Activated T-helper 2 cell treated with anti-CD3 and anti-CD28 coated beads, Interferon-gamma antibody, Interleukin-2, Interleukin-4, amounts not matched to agents 10 μg/mL and 5 μg/mL and 100 μg/mL, durations not matched to agents 14 hours and 24 hours and 36 hours (primary cell): ENCODE measurements at regions not wholly inside any gene's neighbourhood (a gene's known extent, or its start where the extent isn't known, plus 50 kb on each side); places are given as distances from the start of the nearest gene placed in this dataset.
"Not testable (repeated sequence)": the region's sequence is repeated elsewhere in the genome, so short reads cannot be mapped to it uniquely, and the experiment has no call there.

ENCODE experiments used
- DNase-seq: peaks from one replicate; pipeline ENCODE4 v3.0.0; 2021; ENCODE audit warnings: low spot score
- H3K27ac Mint-ChIP-seq: one replicate; pipeline ENCODE4 v1.8.0; 2021; ENCODE audit warnings: mixed read lengths
- H3K27me3 Mint-ChIP-seq: one replicate; pipeline ENCODE4 v1.8.0; 2021; ENCODE audit warnings: low read depth, mixed read lengths
- H3K36me3 Mint-ChIP-seq: one replicate; pipeline ENCODE4 v1.8.0; 2021; ENCODE audit warnings: low read depth, mixed read lengths
- H3K4me1 Mint-ChIP-seq: one replicate; pipeline ENCODE4 v1.8.0; 2021; ENCODE audit warnings: low read depth, mixed read lengths
- H3K4me3 Mint-ChIP-seq: one replicate; pipeline ENCODE4 v1.8.0; 2021; ENCODE audit warnings: low read depth, mild to moderate bottlenecking, moderate library complexity, mixed read lengths
- H3K9me3 Mint-ChIP-seq: one replicate; pipeline ENCODE4 v1.8.0; 2021; ENCODE audit warnings: mixed read lengths
- intact Hi-C: fragments of 100-400 bp; cut with micrococcal nuclease; formaldehyde crosslinking; loops from one replicate; pipeline ENCODE4 v1.15.1; 2023

- no peak overlapping the region for H3K4me3 Mint-ChIP-seq
- H3K27me3 Mint-ChIP-seq = no peaks in the 10 kb centered on the region
- H3K36me3 Mint-ChIP-seq = no peaks in the 10 kb centered on the region
- no peaks in the 10 kb centered on the region for H3K4me1 Mint-ChIP-seq
- H3K9me3 Mint-ChIP-seq = no peaks in the 10 kb centered on the region
- H3K27ac Mint-ChIP-seq = no peak overlapping the region
- intact Hi-C loops = no loop called here
- DNase-seq = no peak
These were observed 846.6 kb downstream of the MCTP2 start for GRCh38 chr15:95078003-95078402.

- H3K9me3 Mint-ChIP-seq, H3K4me3 Mint-ChIP-seq, H3K36me3 Mint-ChIP-seq, H3K27me3 Mint-ChIP-seq, H3K4me1 Mint-ChIP-seq, H3K27ac Mint-ChIP-seq, DNase-seq, intact Hi-C loops: not testable (repeated sequence)
These were observed 848.9 kb downstream of the MCTP2 start for GRCh38 chr15:95080228-95080627.

GRCh38 chr15:95085056-95085455, 853.7 kb downstream of the MCTP2 start:
- Mint-ChIP-seq H3K27ac (no peak overlapping the region), H3K9me3 (no peaks in the 10 kb centered on the region), H3K36me3 (no peaks in the 10 kb centered on the region), H3K4me3 (no peak overlapping the region), H3K27me3 (no peaks in the 10 kb centered on the region), H3K4me1 (no peaks in the 10 kb centered on the region)
- no peak for DNase-seq
- intact Hi-C loops = no loop called here

- H3K4me3 Mint-ChIP-seq = no peak overlapping the region
- no peaks in the 10 kb centered on the region for H3K9me3 Mint-ChIP-seq
- no peaks in the 10 kb centered on the region for H3K27me3 Mint-ChIP-seq
- H3K27ac Mint-ChIP-seq = no peak overlapping the region
- no peak for DNase-seq
- intact Hi-C loops = no loop called here
- H3K4me1 Mint-ChIP-seq = no peaks in the 10 kb centered on the region
- H3K36me3 Mint-ChIP-seq = no peaks in the 10 kb centered on the region
These were observed 855.3 kb downstream of the MCTP2 start for GRCh38 chr15:95086531-95087252.

GRCh38 chr15:95087253-95087609, 855.9 kb downstream of the MCTP2 start:
- H3K27ac Mint-ChIP-seq = no peak overlapping the region
- intact Hi-C loops = no loop called here
- H3K4me1 Mint-ChIP-seq = no peaks in the 10 kb centered on the region

GRCh38 chr15:95091444-95091843, 860.1 kb downstream of the MCTP2 start:
- intact Hi-C loops = no loop called here
- DNase-seq = no peak
- Mint-ChIP-seq H3K36me3 (no peaks in the 10 kb centered on the region), H3K4me1 (no peaks in the 10 kb centered on the region), H3K27ac (no peak overlapping the region), H3K27me3 (no peaks in the 10 kb centered on the region), H3K9me3 (no peaks in the 10 kb centered on the region), H3K4me3 (no peak overlapping the region)

More at GRCh38 chr15:95087253-95087609, 855.9 kb downstream of the MCTP2 start:
- no peaks in the 10 kb centered on the region for H3K27me3 Mint-ChIP-seq
- no peaks in the 10 kb centered on the region for H3K9me3 Mint-ChIP-seq
- no peak overlapping the region for H3K4me3 Mint-ChIP-seq
- no peaks in the 10 kb centered on the region for H3K36me3 Mint-ChIP-seq
- no peak for DNase-seq

- Mint-ChIP-seq H3K4me1 (no peaks in the 10 kb centered on the region), H3K36me3 (no peaks in the 10 kb centered on the region), H3K9me3 (no peaks in the 10 kb centered on the region), H3K4me3 (no peak overlapping the region), H3K27ac (no peak overlapping the region), H3K27me3 (no peaks in the 10 kb centered on the region)
- no peak for DNase-seq
- intact Hi-C loops = no loop called here
These were observed 863.9 kb downstream of the MCTP2 start for GRCh38 chr15:95095250-95095649.

GRCh38 chr15:95096651-95097050, 865.3 kb downstream of the MCTP2 start:
- H3K27ac Mint-ChIP-seq = no peak overlapping the region
- DNase-seq = no peak
- H3K9me3 Mint-ChIP-seq = no peaks in the 10 kb centered on the region
- intact Hi-C loops = no loop called here
- H3K4me3 Mint-ChIP-seq = no peak overlapping the region
- H3K36me3 Mint-ChIP-seq = no peaks in the 10 kb centered on the region
- H3K27me3 Mint-ChIP-seq = no peaks in the 10 kb centered on the region
- no peaks in the 10 kb centered on the region for H3K4me1 Mint-ChIP-seq

- H3K36me3 Mint-ChIP-seq = no peaks in the 10 kb centered on the region
- intact Hi-C loops = no loop called here
- H3K9me3 Mint-ChIP-seq = no peaks in the 10 kb centered on the region
- H3K4me3 Mint-ChIP-seq = no peak overlapping the region
- H3K27me3 Mint-ChIP-seq = no peaks in the 10 kb centered on the region
- DNase-seq = no peak
- H3K4me1 Mint-ChIP-seq = no peaks in the 10 kb centered on the region
- H3K27ac Mint-ChIP-seq = no peak overlapping the region
These were observed 866.0 kb downstream of the MCTP2 start for GRCh38 chr15:95097361-95097760.

GRCh38 chr15:95105229-95105628, 873.9 kb downstream of the MCTP2 start:
- no peaks in the 10 kb centered on the region for H3K9me3 Mint-ChIP-seq
- no peak for DNase-seq
- no peak overlapping the region for H3K4me3 Mint-ChIP-seq
- intact Hi-C loops = no loop called here
- no peaks in the 10 kb centered on the region for H3K4me1 Mint-ChIP-seq
- no peak overlapping the region for H3K27ac Mint-ChIP-seq
- H3K36me3 Mint-ChIP-seq = no peaks in the 10 kb centered on the region
- H3K27me3 Mint-ChIP-seq = no peaks in the 10 kb centered on the region

- H3K4me1 Mint-ChIP-seq = no peaks in the 10 kb centered on the region
- DNase-seq = no peak
- no peak overlapping the region for H3K27ac Mint-ChIP-seq
- no peaks in the 10 kb centered on the region for H3K9me3 Mint-ChIP-seq
- H3K27me3 Mint-ChIP-seq = no peaks in the 10 kb centered on the region
- intact Hi-C loops = no loop called here
- H3K36me3 Mint-ChIP-seq = no peaks in the 10 kb centered on the region
- no peak overlapping the region for H3K4me3 Mint-ChIP-seq
These were observed 875.4 kb downstream of the MCTP2 start for GRCh38 chr15:95106801-95107200.

- Mint-ChIP-seq H3K36me3 (no peaks in the 10 kb centered on the region), H3K4me1 (no peaks in the 10 kb centered on the region), H3K9me3 (no peaks in the 10 kb centered on the region), H3K27me3 (no peaks in the 10 kb centered on the region), H3K4me3 (no peak overlapping the region), H3K27ac (no peak overlapping the region)
- DNase-seq = no peak
- intact Hi-C loops = no loop called here
These were observed 877.3 kb downstream of the MCTP2 start for GRCh38 chr15:95108673-95109072.

GRCh38 chr15:95111969-95112368, 880.6 kb downstream of the MCTP2 start:
- Mint-ChIP-seq H3K4me3 (no peak overlapping the region), H3K9me3 (no peaks in the 10 kb centered on the region), H3K4me1 (no peaks in the 10 kb centered on the region), H3K36me3 (no peaks in the 10 kb centered on the region), H3K27me3 (no peaks in the 10 kb centered on the region), H3K27ac (no peak overlapping the region)
- DNase-seq = no peak
- intact Hi-C loops = no loop called here

- H3K27ac Mint-ChIP-seq = no peak overlapping the region
- H3K4me1 Mint-ChIP-seq = no peaks in the 10 kb centered on the region
These were observed 881.7 kb downstream of the MCTP2 start for GRCh38 chr15:95113041-95113440.

More at GRCh38 chr15:95113041-95113440, 881.7 kb downstream of the MCTP2 start:
- H3K36me3 Mint-ChIP-seq = no peaks in the 10 kb centered on the region
- H3K9me3 Mint-ChIP-seq = no peaks in the 10 kb centered on the region
- H3K4me3 Mint-ChIP-seq = no peak overlapping the region
- intact Hi-C loops = no loop called here
- H3K27me3 Mint-ChIP-seq = no peaks in the 10 kb centered on the region
- no peak for DNase-seq
